Keratinocyte (primary cell): ENCODE measurements at regions not wholly inside any gene's neighbourhood (a gene's known extent, or its start where the extent isn't known, plus 50 kb on each side); places are given as distances from the start of the nearest gene placed in this dataset.

Experiments used
- DNase-seq: peaks from one replicate; pipeline ENCODE4 v3.0.0-alpha.2; 2011; ENCODE audit warnings: low read depth, missing footprints, low spot score
- FAIRE-seq: peaks from 2 replicates; lab custom pipeline; 2011; peaks lifted over from hg19 to GRCh38; lab: Jason Lieb, UNC
- H2AFZ ChIP-seq: 2 replicates; pipeline ENCODE4 v1.6.0; 2012; ENCODE audit warnings: low read length, control low read depth, inconsistent platforms; ENCODE audit not compliant: control insufficient read depth
- H3K27ac ChIP-seq: 2 replicates; pipeline ENCODE4 v1.5.1; 2011; ENCODE audit warnings: low read length; ENCODE audit not compliant: control insufficient read depth, insufficient read depth
- H3K27me3 ChIP-seq: 3 replicates; pipeline ENCODE4 v1.6.0; 2011; ENCODE audit warnings: low read length; ENCODE audit not compliant: control insufficient read depth, insufficient read depth; ENCODE audit errors: extremely low read depth
- H3K36me3 ChIP-seq, 2 experiments: 2 replicates in 1 of 2; 3 replicates in 1 of 2; pipeline ENCODE4 v1.5.1; 2011; ENCODE audit warnings: low read length in 2 of 2, mild to moderate bottlenecking in 1 of 2; ENCODE audit not compliant: control insufficient read depth in 2 of 2, insufficient read depth in 2 of 2; ENCODE audit errors: extremely low read depth in 1 of 2
- H3K4me1 ChIP-seq: 3 replicates; pipeline ENCODE4 v1.5.1; 2011; ENCODE audit warnings: low read length; ENCODE audit not compliant: control insufficient read depth, insufficient read depth; ENCODE audit errors: extremely low read depth
- H3K4me2 ChIP-seq: 3 replicates; pipeline ENCODE4 v1.6.0; 2011; ENCODE audit warnings: low read depth, low read length; ENCODE audit not compliant: control insufficient read depth, insufficient read depth; ENCODE audit errors: extremely low read depth
- H3K4me3 ChIP-seq, 3 experiments: fragments of 200-600 bp in 1 of 3; sonication (generic) in 1 of 3; 2 replicates in 2 of 3; 3 replicates in 1 of 3; pipeline ENCODE4 v1.5.1; 2011 to 2016; ENCODE audit warnings: low read length in 3 of 3, mild to moderate bottlenecking in 3 of 3, control low read depth in 2 of 3, inconsistent platforms in 1 of 3, low read depth in 1 of 3, mixed read lengths in 1 of 3, mixed run types in 1 of 3, moderate library complexity in 1 of 3; ENCODE audit not compliant: control insufficient read depth in 2 of 3, insufficient read depth in 2 of 3; ENCODE audit errors: extremely low read depth in 1 of 3
- H3K79me2 ChIP-seq: 2 replicates; pipeline ENCODE4 v1.6.0; 2012; ENCODE audit warnings: low read length; ENCODE audit not compliant: control insufficient read depth, insufficient read depth
- H3K9ac ChIP-seq: 3 replicates; pipeline ENCODE4 v1.6.0; 2011; ENCODE audit warnings: low read length; ENCODE audit not compliant: control insufficient read depth, insufficient read depth; ENCODE audit errors: extremely low read depth
- H3K9me1 ChIP-seq: 3 replicates; pipeline ENCODE4 v1.6.0; 2011; ENCODE audit warnings: low read length; ENCODE audit not compliant: control insufficient read depth, insufficient read depth; ENCODE audit errors: extremely low read depth
- H3K9me3 ChIP-seq: 2 replicates; pipeline ENCODE4 v1.5.1; 2012; ENCODE audit warnings: low read depth, low read length; ENCODE audit not compliant: control insufficient read depth
- H4K20me1 ChIP-seq: 3 replicates; pipeline ENCODE4 v1.6.0; 2011; ENCODE audit warnings: low read length; ENCODE audit not compliant: control insufficient read depth, insufficient read depth; ENCODE audit errors: extremely low read depth
- EZH2 ChIP-seq: IDR thresholded peaks from one replicate; pipeline ENCODE4 v1.6.1; 2012; ENCODE audit warnings: inconsistent platforms, mild to moderate bottlenecking, low read length, moderate library complexity
- dilution Hi-C: fragments of 300-500 bp; cut with MboI; formaldehyde crosslinking; loops from one replicate; pipeline ENCODE4 v1.7.0; 2020; ENCODE audit warnings: low sequenced_read_pairs; ENCODE audit not compliant: extremely low pct_ligation_motif_present
- TF ChIP-seq, protein P1 (sequence below), 3 experiments: IDR thresholded peaks in 1 of 3; conservative IDR thresholded peaks in 1 of 3; optimal IDR thresholded peaks in 1 of 3; 2 replicates in 2 of 3; 3 replicates in 1 of 3; pipeline versions ENCODE3 to v1.5.1; 2011; ENCODE audit warnings: low read length in 3 of 3, mild to moderate bottlenecking in 3 of 3, moderate library complexity in 2 of 3, control low read depth in 1 of 3, inconsistent platforms in 1 of 3; ENCODE audit not compliant: insufficient read depth in 2 of 3; ENCODE audit errors: extremely low read depth in 1 of 3

DNA sequence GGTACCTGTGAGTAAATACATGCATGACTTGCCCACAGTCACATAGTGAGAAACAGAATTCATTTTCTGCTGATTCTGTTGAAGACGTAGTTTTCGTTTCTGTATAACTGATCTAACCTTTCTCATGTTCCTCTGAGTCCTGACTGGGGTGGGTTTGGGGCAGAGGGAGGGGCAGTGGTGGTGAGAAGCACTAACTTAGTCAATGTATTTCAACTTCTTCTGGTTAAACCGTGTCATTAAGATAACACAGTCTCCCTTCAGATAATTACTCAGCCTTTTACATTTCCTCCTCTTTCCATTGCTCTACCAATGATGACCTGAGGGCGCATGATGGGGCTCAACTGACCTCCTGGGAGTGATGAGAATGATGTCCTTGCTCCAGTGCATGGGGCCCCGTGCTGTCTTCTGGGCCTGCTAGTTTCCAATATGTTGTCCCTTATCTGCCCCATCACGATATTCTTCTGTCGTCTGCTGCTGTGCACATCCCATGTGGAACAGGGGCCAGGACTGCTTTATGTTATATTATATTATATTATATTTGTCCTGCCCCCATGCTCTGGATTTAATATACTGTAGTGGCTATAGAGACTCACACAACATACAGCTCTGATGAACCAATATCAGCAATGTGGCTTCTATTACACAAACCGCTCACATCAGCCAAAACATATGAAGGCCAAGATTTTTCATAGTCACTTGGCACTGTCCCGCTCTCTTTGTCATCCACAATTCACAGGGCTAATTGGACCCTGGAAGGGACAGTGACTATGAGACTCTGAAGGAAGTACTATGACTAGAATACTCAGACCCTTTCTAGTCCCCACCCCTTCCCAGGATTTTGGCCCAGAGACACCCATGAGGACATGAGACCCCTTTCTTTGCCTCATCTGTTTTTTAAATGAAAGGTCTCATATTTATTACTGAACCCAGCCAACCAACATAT, 407.1 kb upstream of the MCTP2 start:
- Histone ChIP-seq H3K4me2 (no peak overlapping the region), H3K9me3 (no peaks in the 10 kb centered on the region), H3K27me3 (no peaks in the 10 kb centered on the region), H2AFZ (no peak overlapping the region), H3K27ac (no peak overlapping the region), H3K9me1 (no peaks in the 10 kb centered on the region), H3K36me3 (no peaks in the 10 kb centered on the region), H4K20me1 (no peaks in the 10 kb centered on the region), H3K4me1 (peaks cover 13% of the 10 kb centered on the region), H3K79me2 (no peaks in the 10 kb centered on the region), H3K4me3 (no peak overlapping the region), H3K9ac (no peak overlapping the region)
- DNase-seq = no peak
- dilution Hi-C loops = no loop called here
- TF ChIP-seq, protein P1, sequence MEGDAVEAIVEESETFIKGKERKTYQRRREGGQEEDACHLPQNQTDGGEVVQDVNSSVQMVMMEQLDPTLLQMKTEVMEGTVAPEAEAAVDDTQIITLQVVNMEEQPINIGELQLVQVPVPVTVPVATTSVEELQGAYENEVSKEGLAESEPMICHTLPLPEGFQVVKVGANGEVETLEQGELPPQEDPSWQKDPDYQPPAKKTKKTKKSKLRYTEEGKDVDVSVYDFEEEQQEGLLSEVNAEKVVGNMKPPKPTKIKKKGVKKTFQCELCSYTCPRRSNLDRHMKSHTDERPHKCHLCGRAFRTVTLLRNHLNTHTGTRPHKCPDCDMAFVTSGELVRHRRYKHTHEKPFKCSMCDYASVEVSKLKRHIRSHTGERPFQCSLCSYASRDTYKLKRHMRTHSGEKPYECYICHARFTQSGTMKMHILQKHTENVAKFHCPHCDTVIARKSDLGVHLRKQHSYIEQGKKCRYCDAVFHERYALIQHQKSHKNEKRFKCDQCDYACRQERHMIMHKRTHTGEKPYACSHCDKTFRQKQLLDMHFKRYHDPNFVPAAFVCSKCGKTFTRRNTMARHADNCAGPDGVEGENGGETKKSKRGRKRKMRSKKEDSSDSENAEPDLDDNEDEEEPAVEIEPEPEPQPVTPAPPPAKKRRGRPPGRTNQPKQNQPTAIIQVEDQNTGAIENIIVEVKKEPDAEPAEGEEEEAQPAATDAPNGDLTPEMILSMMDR (optimal IDR thresholded peaks at IDR 0.05 in 1 of 3, IDR thresholded peaks at IDR 0.05 in 1 of 3, conservative IDR thresholded peaks at IDR 0.05 in 1 of 3; ENCODE audit: extremely low read depth in 1 of 3, insufficient read depth in 2 of 3, low read length in 3 of 3) = no peak
- no peak for TF ChIP-seq EZH2
- no peak for FAIRE-seq

DNA sequence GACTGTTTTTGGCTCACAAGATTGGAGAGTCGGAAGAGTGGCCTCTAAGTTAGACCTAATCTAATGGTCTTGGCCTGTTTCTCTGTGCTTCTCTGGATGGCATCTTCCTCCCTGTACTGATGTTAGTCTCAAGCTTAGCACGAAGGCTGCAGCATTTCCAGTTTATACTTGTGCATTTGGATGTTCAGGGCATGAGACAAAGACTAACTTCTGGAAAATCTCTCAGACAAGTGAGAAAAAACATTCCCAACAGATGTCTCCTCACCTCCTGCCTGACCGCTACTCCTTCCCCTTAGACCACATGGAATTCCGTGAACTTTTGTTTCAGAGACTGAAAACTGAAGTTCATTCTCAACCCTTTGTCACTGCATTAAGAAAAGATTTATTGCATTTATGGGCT, 410.8 kb upstream of the MCTP2 start:
- no peaks in the 10 kb centered on the region for H3K4me1 ChIP-seq
- H3K27ac ChIP-seq = no peak overlapping the region
- H3K9me1 ChIP-seq = no peaks in the 10 kb centered on the region
- no peak for TF ChIP-seq EZH2
- TF ChIP-seq, protein P1 (optimal IDR thresholded peaks at IDR 0.05 in 1 of 3, IDR thresholded peaks at IDR 0.05 in 1 of 3, conservative IDR thresholded peaks at IDR 0.05 in 1 of 3; ENCODE audit: extremely low read depth in 1 of 3, insufficient read depth in 2 of 3, low read length in 3 of 3) = no peak
- no peaks in the 10 kb centered on the region for H4K20me1 ChIP-seq
- no peak overlapping the region for H3K4me3 ChIP-seq
- no peaks in the 10 kb centered on the region for H3K36me3 ChIP-seq
- no peaks in the 10 kb centered on the region for H3K9me3 ChIP-seq
- dilution Hi-C loops = no loop called here
- DNase-seq (no peak), FAIRE-seq (no peak)
- H3K79me2 ChIP-seq = no peaks in the 10 kb centered on the region
- H3K9ac ChIP-seq = no peak overlapping the region
- H3K4me2 ChIP-seq = no peak overlapping the region
- H3K27me3 ChIP-seq = no peaks in the 10 kb centered on the region
- no peak overlapping the region for H2AFZ ChIP-seq
